ENCODE measurements at regions not wholly inside any gene's neighbourhood (a gene's known extent, or its start where the extent isn't known, plus 50 kb on each side); places are given as distances from the start of the nearest gene placed in this dataset.
"Not testable (repeated sequence)": the region's sequence is repeated elsewhere in the genome, so short reads cannot be mapped to it uniquely, and the experiment has no call there.

GRCh38 chr2:207375207-207375875 is 154.4 kb upstream of the CREB1 start:
- no peak for DNase-seq

- not testable (repeated sequence) for DNase-seq
These were observed 151.1 kb upstream of the CREB1 start for GRCh38 chr2:207378620-207379019.

GRCh38 chr2:207385076-207385475 is 144.7 kb upstream of the CREB1 start:
- DNase-seq: no peak

GRCh38 chr2:207385903-207386302 is 143.9 kb upstream of the CREB1 start:
- no peak for DNase-seq

- no peak for DNase-seq
These were observed 142.7 kb upstream of the CREB1 start for GRCh38 chr2:207387001-207387571.

- DNase-seq: no peak
These were observed 139.3 kb upstream of the CREB1 start for GRCh38 chr2:207390302-207391095.

- no peak for DNase-seq
These were observed 135.5 kb upstream of the CREB1 start for GRCh38 chr2:207394203-207394781.

- no peak for DNase-seq
These were observed 134.8 kb upstream of the CREB1 start for GRCh38 chr2:207394812-207395534.

GRCh38 chr2:207395535-207396251 is 134.1 kb upstream of the CREB1 start:
- no peak for DNase-seq

GRCh38 chr2:207397917-207398655 is 131.7 kb upstream of the CREB1 start:
- DNase-seq: no peak

GRCh38 chr2:207399301-207399700 is 130.5 kb upstream of the CREB1 start:
- DNase-seq: no peak

GRCh38 chr2:207401338-207401737 is 128.4 kb upstream of the CREB1 start:
- DNase-seq: no peak

GRCh38 chr2:207403141-207403540 is 126.6 kb upstream of the CREB1 start:
- no peak for DNase-seq

- no peak for DNase-seq
These were observed 125.8 kb upstream of the CREB1 start for GRCh38 chr2:207403950-207404349.

GRCh38 chr2:207405150-207405549 is 124.6 kb upstream of the CREB1 start:
- DNase-seq: no peak

- DNase-seq: no peak
These were observed 121.5 kb upstream of the CREB1 start for GRCh38 chr2:207408086-207408794.

- DNase-seq: no peak
These were observed 120.2 kb upstream of the CREB1 start for GRCh38 chr2:207409517-207409916.

- no peak for DNase-seq
These were observed 116.9 kb upstream of the CREB1 start for GRCh38 chr2:207412787-207413310.

GRCh38 chr2:207413376-207413907 is 116.3 kb upstream of the CREB1 start:
- no peak for DNase-seq

- no peak for DNase-seq
These were observed 113.7 kb upstream of the CREB1 start for GRCh38 chr2:207416111-207416510.

Measured in activated CD4-positive, alpha-beta T cell treated with anti-CD3 and anti-CD28 coated beads, Interleukin-2, amount 50 U/mL, for 4 hours (primary cell).